WI38 (cell line): ENCODE measurements at regions not wholly inside any gene's neighbourhood (a gene's known extent, or its start where the extent isn't known, plus 50 kb on each side); places are given as distances from the start of the nearest gene placed in this dataset.

Source experiments
- H3K4me3 ChIP-seq: 2 replicates; pipeline ENCODE4 v1.5.1; 2011; ENCODE audit warnings: low read depth, mild to moderate bottlenecking, control low read depth, low read length
- CTCF ChIP-seq: IDR thresholded peaks from 2 replicates; pipeline ENCODE4 v1.5.1; 2012; ENCODE audit warnings: low read depth, mild to moderate bottlenecking, control low read depth, low read length

GRCh38 chr15:87628311-87628710 is 628.2 kb downstream of the NTRK3 start:
- no peak for TF ChIP-seq CTCF
- H3K4me3 ChIP-seq, result no peak overlapping the region

DNA sequence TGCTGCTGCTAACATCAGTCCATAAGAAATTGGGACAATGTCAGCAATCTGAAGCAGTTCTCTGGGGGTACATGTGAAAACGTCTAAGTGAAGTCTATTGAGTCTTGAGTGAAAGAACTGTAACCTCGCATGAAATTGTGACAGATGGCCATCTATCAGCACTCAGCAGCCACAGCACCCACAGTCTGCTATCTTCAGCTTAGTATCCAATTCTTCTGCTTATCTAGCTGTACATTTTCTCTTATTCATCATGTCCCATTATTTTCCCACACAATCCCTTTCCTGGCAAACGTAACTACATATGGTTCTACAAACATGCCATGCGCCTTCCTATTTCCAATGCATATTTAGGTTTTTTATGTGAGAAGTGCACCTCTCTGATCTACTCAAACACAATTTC is 629.7 kb downstream of the NTRK3 start:
- no peak for TF ChIP-seq CTCF
- H3K4me3 ChIP-seq, result no peak overlapping the region

- 0 out of 2 replicates have a peak, but pooled peaks have one; percentile 5 for TF ChIP-seq CTCF
Measured at GRCh38 chr15:87623832-87624231, 632.7 kb downstream of the NTRK3 start.

GRCh38 chr15:87620393-87620792 is 636.1 kb downstream of the NTRK3 start:
- no peak overlapping the region for H3K4me3 ChIP-seq
- TF ChIP-seq CTCF, result no peak

More at GRCh38 chr15:87623832-87624231, 632.7 kb downstream of the NTRK3 start:
- no peak overlapping the region for H3K4me3 ChIP-seq

DNA sequence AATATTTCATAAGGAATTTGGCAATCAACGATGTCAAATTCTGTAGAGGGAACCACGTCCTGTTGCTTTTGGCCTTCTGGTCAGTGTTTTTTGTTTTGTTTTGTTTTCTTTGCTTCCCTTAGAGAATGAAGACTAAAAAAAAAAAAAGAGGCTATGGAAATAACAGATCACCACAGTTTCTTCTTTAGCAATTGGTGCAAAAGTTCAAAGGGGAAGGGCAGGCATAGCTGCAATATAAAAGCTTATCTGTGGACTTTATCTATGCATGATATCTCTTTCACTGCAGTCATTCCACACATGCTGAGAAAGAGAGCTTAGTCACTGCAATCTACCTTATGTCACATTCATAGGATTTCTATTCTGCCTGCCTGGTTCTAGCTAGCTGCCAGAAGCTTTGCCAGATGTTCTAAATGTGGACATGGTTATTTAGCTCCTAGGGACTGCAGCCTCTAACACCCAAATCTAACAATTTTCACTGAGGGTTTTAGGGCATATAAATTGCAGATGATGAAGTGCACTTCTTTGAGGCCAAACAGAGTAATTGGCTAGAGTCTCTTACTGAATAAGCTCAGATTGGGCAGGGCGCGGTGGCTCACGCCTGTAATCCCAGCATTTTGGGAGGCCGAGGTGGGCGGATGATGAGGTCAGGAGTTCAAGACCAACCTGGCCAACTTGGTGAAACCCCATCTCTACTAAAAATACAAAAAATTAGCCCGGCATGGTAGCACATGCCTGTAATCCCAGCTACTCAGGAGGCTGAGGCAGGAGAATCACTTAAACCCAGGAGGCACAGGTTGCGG is 637.2 kb downstream of the NTRK3 start:
- no peak for TF ChIP-seq CTCF
- H3K4me3 ChIP-seq, result no peak overlapping the region

- TF ChIP-seq CTCF, result no peak
- no peak overlapping the region for H3K4me3 ChIP-seq
Measured at GRCh38 chr15:87618203-87618725, 638.3 kb downstream of the NTRK3 start.

GRCh38 chr15:87614704-87615103 is 641.8 kb downstream of the NTRK3 start:
- H3K4me3 ChIP-seq, result no peak overlapping the region
- TF ChIP-seq CTCF, result no peak
